NCI-H2107 treated with DMSO at 0.1 percent for 48 hours (cell line): ENCODE measurements at regions not wholly inside any gene's neighbourhood (a gene's known extent, or its start where the extent isn't known, plus 50 kb on each side); places are given as distances from the start of the nearest gene placed in this dataset.
"Not testable (repeated sequence)": the region's sequence is repeated elsewhere in the genome, so short reads cannot be mapped to it uniquely, and the experiment has no call there.

ENCODE experiments used
- DNase-seq: peaks from one replicate; lab custom pipeline; 2025; ENCODE audit not compliant: unreplicated experiment; lab: John Stamatoyannopoulos, UW

GRCh38 chr6:170213637-170214018 lies 77.2 kb downstream of the DLL1 start:
- DNase-seq, result not testable (repeated sequence)

DNA sequence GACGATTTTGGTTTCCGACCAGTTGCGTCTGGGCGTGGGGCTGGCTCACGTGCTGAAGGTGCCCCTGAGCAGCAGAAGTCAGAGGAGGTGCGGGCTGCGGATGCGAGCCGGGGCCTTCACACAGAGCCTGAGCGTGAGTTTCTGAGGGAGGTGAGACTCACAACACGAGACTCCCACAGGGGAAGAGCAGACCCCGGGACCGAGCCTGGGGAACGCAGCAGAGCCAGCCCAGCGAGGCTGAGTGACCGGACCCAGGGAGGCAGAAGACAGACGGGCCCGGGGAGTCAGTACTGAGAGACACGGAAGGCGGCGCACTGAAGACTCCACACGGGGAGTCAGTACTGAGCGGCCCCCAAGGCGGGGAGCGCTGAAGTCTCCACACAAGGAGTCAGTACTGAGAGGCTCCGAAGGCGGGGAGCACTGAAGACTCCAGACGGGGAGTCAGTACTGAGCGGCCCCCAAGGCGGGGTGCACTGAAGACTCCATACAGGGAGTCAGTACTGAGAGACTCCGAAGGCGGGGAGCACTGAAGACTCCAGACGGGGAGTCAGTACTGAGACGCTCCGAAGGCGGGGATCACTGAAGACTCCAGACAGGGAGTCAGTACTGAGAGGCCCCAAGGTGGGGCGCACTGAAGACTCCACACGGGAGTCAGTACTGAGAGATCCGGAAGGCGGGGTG lies 77.8 kb downstream of the DLL1 start:
- no peak for DNase-seq

GRCh38 chr6:170212051-170212756 lies 78.7 kb downstream of the DLL1 start:
- no peak for DNase-seq

DNA sequence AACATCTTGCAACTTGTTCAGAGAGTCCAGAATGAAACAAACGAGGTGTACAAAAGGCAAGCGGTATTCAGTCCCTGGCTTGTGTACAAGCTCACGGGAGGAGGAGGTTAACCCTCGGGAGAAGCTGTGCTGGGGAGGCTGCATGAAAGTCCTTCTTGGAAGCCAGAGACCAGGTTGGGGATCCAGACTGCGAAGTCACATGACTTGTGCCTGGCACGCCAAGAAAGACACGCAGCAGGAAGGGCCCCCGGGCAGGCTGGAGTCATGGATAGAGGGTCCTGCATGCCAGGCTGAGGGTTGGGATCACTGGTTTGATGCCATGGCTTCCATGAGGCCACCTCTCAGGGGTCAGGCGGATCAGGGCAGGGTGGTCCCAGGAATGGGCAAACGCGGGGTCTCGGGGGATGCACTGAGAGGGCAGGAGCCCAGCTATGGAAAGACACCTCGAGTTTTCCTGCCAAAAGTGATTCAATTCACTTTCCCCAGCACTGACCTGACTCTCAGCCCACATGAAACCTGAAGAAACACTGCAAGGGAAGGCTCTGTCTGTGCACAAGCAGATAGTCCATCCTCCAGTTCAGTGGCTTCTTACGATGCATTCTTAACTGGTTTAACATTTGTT lies 79.4 kb downstream of the DLL1 start:
- DNase-seq, result no peak

DNA sequence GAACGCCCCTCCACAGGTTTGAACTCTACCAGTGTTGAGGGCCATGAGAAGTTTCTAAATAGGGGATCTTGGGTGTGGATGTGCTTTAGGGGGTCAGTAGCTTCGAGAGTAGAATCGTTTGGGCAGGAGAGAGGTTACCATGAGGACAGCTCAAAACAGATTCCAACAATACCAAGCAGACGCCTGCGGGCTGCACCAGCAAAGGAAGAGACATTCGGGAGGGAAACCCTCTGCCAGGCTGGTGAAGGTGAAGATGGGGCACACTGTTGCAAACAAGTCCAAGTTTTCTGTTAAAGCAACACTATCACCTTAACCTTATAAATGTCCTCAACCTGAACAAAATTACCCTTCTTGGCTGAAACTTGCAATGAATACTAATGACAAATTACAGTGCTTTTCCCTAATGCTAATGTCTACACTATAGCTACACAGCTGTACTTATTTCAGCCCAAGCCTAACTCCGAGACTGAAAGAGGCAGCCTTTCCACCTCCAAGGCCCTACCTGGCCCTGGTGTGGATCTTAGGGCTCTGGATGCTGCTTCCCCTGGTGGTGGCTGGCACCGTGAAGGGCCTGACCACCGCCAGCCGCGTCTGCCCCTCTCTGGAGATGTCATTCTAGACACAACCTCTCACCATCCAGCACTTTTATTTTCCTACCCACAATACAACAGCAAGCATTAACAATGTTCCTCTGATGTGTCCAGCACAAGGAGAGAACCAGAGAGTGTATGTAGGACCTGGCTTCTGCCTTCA lies 80.1 kb downstream of the DLL1 start:
- no peak for DNase-seq

DNA sequence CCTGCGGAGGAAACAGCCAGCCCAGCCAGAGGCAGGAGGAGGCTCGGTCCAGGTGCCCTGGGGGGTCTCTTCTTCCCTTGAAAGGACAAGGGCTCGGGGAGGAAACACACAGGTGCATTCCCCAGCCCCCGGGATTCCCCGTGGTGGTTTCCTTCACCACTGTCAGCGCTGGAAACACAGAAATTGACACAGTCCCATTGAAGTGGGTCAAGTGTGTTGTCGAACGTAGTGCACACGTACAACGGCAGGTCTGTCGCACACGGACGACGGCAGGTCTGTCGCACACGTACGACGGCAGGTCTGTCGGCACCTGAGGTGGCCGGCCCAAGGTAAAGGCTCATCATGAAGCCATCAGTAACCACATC lies 80.9 kb downstream of the DLL1 start:
- no peak for DNase-seq

- no peak for DNase-seq
These were observed 81.4 kb downstream of the DLL1 start for GRCh38 chr6:170209354-170210025.

DNA sequence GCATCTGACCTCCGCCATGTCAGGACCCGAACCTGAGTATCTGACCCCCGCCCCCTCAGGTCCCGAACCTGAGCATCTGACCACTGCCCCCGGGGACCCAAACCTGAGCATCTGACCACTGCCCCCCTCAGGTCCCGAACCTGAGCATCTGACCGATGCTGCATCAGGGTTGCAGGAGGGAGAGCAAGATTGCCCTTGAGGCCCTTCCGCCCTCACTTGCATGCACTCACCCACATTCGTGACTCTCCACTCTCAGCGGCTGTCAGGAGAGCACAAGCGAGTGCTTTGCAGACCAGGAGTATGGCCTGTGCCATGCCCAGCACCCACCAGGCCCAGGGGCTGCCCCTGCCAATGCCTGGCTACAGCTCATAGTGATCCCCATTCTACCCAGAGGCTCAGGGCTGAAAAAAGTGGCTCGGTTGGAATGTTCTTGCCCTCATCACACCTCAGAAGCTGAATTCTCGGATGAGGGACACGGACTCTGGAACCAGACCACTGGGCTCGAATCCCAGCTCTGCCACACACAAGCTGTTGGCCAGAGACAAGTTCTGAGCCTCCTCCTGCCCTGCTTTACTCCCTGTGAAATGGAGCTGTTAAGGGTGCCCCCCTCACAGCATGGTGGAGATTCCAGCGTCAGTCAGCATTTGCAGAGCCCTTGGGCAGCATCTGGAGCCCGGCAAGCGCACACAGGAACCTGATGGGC lies 82.1 kb downstream of the DLL1 start:
- no peak for DNase-seq

DNA sequence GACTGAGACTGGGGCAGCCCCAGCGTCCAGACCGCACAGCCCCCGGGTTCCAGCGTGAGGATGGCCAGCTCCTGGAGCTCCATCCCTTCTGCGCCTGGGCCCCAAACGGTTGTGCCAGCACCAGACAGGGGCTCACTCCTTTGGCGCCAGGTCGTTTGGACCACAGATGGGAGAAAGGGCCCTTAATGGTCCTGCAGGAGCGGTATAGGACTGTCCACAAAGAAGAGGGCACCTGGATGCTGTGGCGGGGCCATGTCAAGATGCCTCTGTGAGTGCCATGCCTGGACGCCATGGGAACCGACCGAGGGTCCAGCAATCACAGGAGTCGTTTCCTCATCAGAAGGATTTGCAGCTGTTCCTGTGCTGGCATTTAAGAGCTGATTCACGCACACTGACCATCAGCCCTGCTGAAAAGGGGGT lies 82.7 kb downstream of the DLL1 start:
- no peak for DNase-seq

- no peak for DNase-seq
These were observed 83.2 kb downstream of the DLL1 start for GRCh38 chr6:170207586-170208181.

GRCh38 chr6:170206851-170207431 lies 83.9 kb downstream of the DLL1 start:
- no peak for DNase-seq

- no peak for DNase-seq
These were observed 84.6 kb downstream of the DLL1 start for GRCh38 chr6:170206317-170206621.

GRCh38 chr6:170205534-170206316 lies 85.2 kb downstream of the DLL1 start:
- DNase-seq, result no peak

GRCh38 chr6:170205126-170205525 lies 85.8 kb downstream of the DLL1 start:
- DNase-seq, result no peak

DNA sequence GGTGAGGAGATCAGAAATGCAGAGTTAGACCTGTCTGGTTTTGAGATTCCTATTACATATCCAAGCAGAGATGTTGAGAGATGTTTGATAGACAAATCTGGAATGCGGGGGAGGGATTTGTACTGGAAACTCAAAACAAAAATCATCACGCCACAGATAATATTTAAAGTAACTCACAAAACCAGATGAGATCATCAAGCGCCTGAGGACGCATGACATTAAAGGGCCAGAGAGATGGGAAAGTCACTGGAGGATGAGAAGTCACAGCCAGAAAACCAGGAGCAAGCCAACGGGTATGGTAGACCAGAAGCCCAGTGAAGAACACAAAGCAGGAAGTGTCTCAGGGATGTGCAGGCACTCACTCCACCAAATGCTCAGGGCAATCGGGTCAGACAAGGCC lies 87.7 kb downstream of the DLL1 start:
- no peak for DNase-seq

- DNase-seq, result no peak
These were observed 88.3 kb downstream of the DLL1 start for GRCh38 chr6:170202416-170203135.

DNA sequence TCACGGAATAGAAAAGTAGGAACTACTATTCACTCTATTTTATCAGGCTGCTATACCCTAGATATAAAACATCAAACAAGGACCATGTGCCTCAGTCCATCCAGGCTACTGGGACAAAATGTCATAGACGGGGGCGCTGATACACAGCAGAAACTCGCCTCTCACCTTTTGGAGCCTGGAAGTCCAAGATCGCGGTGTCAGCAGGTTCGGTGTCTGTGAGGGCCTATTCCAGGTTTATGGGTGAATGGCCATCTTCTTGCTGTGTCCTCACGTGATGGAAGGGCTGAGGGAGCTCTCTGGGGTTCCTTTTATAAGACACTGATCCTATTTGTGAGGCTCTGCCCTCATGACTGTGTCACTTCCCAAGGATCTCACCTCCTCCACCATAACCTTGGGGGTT lies 89.5 kb downstream of the DLL1 start:
- no peak for DNase-seq

DNA sequence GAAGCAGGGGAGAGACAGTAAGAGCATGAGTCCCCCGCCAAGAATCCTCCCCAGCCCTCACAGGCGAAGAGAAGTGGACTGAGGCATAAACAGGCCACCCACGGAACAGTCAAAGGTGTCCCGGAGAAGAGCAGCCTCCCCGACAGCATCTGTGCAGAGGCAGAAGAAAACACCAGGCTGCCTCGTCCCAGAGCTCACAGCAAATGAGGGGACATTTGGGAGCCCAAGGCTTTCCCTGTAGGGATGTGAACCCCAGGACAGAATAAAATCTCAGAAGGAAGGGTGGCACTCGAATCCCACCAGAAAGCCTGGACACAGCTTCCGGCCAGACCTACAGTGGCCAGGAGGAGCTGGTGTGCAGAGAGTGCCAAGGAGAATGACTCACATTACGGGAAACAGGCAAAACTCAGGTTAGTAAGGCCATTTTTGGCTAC lies 90.4 kb downstream of the DLL1 start:
- DNase-seq, result no peak

- DNase-seq, result no peak
These were observed 91.2 kb downstream of the DLL1 start for GRCh38 chr6:170199716-170200115.
